ENCODE measurements at regions not wholly inside any gene's neighbourhood (a gene's known extent, or its start where the extent isn't known, plus 50 kb on each side); places are given as distances from the start of the nearest gene placed in this dataset.
"Not testable (repeated sequence)": the region's sequence is repeated elsewhere in the genome, so short reads cannot be mapped to it uniquely, and the experiment has no call there.

DNA sequence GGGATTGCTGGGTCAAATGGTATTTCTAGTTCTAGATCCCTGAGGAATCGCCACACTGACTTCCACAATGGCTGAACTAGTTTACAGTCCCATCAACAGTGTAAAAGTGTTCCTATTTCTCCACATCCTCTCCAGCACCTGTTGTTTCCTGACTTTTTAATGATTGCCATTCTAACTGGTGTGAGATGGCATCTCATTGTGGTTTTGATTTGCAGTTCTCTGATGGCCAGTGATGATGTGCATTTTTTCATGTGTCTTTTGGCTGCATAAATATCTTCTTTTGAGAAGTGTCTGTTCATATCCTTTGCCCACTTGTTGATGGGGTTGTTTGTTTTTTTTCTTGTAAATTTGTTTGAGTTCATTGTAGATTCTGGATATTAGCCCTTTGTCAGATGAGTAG is 220.3 kb downstream of the NPR3 start:
- not testable (repeated sequence) for DNase-seq

DNA sequence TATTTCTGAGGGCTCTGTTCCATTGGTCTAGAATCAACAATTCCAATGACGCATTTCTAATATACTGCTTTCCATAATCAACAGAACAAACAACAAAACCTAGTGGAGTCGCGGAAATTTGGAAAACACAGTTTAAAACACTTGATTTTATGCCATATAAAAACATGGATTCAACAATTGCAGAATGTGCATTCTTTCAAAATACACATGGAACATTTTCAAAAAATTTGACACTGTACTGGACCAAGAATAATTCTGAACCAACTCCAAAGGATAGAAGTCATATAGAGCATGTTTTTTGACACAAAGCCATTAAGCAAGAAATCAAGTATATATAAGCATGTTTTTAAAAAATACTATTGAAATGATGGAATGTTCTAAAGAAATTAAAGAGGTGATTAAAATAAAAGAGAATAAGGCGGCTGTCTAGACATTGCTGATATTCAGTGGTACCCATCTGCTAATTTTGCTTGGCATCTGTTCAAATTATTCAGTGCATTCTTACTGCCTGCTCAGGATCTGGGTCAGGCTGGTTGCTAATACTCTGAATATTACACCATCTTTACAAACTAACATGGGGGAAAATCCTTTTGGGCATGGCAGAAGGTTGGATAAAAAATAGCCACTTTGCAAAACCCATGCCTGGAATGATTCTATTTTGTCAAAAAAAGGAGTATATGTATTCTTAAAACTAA is 221.3 kb downstream of the NPR3 start:
- no peak for DNase-seq

DNA sequence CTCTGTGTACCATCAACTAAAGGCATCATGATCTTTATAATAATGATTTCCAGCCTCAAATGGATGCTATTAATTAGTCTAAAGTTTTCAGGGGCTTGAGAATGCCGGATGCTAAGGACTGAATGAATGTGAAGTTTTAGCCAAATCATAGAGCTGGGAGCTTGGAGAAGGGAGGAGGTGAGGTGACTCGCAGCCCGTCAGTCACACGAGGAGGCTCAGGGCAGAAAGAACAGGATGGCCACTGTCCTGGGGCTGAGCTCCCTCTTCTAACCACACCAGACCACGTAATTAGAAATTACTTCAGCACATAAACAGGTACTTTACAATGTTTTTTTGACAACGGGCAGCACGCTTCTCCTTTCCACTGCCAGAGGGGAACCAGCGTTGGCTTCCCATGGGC is 222.6 kb downstream of the NPR3 start:
- no peak for DNase-seq

DNA sequence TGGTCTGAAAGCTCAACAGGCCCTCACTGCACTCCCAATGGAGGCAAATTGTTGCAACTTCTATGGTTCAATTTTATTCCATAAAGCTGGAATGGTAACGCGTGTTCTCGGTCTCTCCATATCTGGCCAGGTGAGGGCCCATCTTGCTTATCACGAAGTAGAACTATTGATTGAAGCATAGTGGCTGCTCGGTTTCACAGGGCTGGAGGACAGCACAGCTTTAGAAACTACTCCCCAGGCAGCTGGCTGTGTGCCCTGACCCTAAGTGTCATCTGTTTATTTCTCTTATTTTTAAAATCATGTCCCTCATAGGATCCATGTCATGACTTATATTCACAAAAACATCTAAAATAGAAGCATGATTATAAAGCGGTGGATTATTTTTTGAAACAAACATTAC is 223.4 kb downstream of the NPR3 start:
- no peak for DNase-seq

DNA sequence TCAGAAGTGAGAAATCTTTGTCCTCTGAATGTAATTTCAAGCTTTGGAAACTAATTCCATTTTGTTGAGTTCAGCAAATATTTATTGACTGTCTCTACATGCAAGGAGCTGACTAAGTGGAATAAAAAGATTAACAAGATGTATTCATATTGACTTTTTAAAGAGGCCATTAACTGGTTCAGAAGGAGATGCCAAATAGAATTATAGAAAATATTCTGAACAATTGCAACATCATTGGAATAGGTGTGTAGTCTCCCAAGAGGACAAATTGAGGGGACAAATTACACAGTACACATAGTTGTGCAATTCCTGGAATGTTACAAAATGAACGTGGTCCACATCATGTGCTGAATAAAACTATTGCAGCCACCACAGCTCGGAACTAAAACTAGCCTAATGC is 224.2 kb downstream of the NPR3 start:
- no peak for DNase-seq

DNA sequence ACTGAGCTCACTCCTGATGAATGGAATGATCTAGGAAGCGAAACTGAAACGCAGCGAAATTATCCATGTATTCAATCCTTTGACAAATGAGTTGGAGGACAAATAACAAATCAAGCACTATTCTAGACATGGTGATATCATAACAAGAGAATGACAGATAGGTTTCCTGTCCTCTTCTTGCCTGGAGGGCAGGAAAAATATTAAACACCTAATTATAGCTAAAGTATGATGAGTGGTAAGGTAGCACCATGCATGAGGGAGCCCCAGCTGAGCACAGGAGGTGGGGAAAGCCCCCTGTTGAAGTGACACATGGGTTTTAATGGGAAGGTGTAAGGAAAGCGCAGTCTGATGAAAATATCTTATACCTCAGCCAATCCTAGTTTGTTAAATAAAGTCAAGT is 225.2 kb downstream of the NPR3 start:
- DNase-seq = no peak

DNA sequence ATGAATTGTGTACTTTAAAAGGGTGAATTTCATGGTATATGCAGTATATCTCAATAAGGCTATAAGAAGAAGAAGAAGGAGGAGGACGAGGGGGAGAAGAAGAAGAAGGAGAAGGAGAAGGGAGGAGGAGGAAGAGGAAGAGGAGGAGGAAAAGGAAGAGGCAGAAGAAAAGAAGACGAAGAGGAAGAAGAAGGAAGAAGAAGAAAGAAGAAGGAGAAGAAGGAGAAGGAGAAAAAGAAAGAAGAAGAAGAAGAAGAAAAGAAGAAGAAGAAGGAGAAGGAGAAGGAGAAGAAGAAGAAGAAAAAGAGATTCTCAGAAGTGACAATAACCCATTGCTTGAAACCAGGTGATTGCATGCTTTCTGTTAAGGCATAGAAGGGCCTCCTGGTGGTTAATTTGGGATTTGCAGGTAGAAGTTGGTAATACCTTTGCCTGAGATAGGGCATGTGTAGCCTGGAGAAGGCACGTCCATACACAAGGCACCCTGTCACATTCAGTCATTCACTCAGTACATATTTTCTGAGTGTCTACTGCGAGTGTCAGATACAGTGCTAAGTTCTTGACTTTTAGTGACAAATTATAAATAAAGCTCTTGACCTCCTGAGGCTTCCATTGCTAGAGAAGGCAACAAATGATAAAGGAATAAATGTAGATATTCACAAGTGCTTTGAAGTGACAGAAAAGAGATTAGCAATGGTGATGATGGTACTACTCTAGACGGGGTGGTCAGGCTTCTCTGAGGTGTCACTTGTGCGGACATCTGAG is 231.3 kb downstream of the NPR3 start:
- DNase-seq = peak; percentile 55

DNA sequence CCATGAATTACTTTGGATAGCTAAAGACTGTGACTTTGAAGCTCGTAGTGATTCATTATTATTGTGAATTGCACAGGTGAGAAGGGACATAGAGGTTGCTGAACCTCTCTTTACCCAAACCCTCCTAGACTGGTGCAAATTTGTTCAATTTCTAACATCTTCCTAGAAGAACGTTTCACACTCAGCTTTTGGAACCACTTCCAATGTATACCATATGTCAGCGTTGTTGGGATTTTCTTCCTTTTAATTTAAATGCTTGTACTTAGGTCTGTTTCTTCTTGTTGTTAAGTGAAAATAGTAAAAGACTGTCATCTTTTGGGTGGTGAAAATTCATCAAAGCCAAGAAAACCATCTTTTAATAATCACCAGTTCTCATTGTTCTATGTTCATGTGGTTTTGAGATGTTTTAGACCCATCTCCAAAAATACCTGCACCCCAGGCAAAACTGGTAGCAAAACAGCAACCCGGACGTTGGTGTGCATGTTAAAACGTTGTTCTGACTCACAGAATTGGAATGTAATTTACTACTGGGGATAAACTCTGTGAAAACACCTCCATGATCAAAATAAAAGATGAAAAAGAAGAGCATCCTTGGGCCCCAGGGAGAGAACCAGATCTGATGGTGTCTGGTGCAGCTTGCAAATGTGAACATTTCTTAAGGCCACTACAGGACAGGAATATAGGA is 238.3 kb downstream of the NPR3 start:
- DNase-seq = no peak

DNA sequence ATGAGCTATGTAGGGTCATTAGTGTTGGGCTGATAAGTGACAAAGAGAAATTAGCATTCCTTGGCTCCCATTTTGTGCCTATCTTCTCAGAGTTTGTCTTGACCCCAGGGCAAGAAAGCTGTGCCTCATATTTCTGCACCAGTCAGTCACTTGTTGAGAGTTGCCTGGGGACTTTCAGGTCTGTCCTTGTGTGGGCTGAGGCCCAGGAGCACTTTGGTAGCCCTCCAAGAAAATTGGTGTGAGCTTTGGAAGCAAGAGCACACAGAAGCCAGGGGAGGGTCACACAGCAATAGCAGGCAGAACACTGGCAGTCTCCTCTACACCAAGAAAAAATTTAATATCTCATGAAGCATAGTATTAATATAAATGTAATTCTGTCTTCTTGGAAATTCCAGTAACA is 239.9 kb downstream of the NPR3 start:
- no peak for DNase-seq

DNA sequence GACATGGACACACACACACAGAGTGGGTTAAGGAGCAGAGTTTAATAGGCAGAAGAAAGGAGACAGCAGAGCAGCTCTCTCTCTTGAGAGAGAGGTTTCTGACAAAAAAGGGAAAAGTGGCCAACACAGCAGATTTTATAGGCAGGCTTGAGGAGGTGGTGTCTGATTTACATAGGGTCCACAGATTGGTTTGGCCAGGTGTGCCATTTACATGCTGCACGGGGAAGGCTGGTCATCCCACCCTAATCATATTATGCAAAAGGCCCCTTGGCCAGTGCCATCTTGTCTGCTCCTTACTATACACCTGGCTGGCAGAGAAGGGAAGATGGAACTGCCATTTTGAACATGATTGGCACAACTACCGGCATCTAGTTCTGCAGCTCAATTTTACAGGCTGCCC is 240.8 kb downstream of the NPR3 start:
- no peak for DNase-seq

DNA sequence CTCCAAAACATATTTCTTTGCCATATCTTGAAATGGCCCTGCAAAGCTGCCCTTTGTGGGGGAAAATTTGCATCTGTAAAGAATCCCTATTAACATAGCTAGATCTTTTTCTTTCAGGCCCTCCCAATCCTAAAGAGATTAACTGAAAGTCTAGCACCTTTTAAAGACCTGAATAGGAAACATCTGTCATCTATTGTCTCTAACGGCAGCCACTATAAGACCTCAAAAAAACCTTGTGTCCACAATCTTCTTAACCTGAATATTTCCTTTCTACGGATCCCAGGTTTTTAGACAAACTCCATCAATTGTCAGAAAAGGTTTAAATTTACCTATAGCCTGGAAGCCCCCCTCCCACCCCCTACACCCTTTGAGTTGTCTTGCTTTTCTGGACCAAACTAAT is 241.3 kb downstream of the NPR3 start:
- not testable (repeated sequence) for DNase-seq

DNA sequence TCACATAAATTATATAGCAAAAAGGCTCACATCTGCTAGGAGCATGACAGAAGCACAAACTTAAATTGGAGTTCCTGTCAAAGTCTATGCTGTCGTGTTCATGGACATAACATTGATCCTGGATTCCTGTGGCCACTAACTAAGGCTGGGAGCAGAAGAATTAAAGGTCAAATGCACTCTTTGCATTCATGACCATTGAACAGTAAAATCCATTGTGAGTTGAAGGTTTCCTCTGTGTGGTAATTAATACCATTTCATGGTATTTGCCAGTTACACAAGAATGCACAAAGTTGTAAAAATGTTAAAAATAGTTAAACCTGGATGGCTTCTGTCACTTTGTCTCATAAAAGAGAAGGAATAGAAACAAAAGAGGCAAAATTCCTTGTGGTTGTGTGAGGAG is 242.6 kb downstream of the NPR3 start:
- no peak for DNase-seq

DNA sequence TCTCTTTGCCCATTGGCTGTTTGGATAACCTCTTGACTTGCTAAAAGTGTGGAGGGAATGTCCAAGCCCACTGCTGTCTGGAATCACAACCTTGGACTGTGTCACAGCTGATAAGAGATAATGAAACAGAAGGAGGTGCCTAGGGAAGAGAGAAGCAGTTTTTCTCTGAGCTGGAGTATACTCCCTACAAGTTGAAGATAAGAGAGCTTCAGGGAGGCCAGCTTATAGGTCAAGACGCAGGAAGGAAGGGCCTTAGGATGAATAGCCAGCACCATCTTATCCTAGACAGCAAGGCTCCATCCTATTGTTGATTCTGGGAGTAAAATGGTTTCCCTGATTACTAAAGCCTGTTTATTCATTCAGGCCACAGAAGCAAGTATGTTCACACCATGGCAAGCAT is 244.7 kb downstream of the NPR3 start:
- peak; percentile 60 for DNase-seq

DNA sequence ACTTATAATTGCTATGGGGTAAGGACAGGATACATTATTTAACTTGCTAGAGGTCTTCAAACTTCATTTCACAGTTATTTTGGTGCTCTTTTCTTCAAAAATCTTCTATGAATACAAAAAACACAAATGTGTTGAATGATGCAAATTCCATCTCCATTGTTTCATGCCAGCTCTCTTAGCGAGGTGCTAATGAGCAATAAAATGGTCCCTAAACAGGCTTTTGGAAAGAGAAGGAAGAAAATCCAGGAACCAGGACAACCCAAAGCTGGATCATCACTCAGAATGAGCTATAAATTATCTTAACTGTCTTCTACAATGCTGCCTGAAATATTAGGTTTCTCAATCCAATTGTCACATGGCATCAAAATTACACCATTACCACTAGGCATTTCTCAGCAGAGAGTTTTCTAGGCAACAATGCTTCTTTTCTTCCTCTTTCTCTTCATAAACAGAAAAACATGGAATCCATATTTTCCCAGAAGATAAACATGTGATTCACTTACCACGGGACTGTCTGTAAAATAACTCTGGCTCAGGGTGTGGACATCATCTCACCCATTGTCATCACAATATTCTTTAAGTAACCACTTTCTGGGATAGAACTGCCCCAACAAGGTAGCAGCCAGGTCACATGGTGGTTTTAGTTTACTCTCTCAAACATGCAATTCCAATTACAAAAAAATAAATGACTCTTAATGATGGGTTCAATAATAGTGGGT is 249.4 kb downstream of the NPR3 start:
- DNase-seq = no peak

DNA sequence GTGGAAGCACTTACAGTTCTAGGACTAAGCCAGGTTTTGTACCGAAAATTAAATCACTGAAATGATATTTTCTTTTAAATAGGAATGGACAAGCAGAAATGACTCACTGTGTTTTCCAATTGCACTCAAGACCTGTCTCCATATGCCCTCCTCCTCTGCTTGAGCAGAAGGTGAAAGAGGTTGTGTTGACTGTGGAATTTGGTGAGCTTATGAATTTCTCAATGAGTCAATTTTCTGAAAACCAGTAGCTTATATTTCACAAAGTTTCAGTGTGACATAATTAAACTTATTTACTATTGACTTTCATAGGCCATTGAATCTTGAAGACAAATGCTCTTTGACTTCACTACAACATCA is 249.9 kb downstream of the NPR3 start:
- no peak for DNase-seq

DNA sequence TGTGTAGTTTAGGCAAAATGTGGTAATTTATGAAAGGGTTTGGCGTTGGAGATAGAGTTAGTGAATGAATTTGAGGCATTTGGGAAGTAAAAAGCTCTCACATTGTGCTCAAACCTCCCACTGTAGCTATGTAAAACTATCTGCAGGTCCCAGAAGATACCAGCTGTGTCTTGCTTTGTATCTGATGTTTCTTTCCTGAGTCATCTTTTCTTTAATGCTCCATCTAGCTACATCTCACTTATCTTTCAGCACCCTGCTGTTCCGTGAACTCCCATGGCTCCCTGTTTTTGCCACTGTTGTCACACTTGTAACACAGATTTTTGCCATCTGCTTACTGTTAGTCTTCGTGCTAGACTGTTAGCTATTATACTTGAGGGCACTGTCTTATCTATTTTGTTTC is 253.1 kb downstream of the NPR3 start:
- peak; percentile 81 for DNase-seq

DNA sequence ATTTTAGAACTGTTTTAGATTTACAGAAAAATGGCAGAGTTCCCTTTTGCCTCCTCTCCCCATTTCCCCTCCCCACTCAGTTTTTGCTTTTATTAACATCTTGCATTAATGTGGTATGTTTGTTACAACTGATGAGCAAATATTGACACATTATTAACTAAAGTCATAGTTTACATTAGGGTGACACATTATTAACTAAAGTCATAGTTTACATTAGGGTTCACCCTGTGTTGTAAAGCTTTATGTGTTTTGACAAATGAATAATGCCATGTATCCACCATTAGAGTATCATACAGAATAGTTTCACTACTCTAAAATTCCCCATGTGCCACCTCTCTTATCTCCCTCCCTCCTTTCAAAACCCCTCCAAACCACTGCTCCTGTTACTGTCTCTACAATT is 262.5 kb downstream of the NPR3 start:
- DNase-seq = no peak

DNA sequence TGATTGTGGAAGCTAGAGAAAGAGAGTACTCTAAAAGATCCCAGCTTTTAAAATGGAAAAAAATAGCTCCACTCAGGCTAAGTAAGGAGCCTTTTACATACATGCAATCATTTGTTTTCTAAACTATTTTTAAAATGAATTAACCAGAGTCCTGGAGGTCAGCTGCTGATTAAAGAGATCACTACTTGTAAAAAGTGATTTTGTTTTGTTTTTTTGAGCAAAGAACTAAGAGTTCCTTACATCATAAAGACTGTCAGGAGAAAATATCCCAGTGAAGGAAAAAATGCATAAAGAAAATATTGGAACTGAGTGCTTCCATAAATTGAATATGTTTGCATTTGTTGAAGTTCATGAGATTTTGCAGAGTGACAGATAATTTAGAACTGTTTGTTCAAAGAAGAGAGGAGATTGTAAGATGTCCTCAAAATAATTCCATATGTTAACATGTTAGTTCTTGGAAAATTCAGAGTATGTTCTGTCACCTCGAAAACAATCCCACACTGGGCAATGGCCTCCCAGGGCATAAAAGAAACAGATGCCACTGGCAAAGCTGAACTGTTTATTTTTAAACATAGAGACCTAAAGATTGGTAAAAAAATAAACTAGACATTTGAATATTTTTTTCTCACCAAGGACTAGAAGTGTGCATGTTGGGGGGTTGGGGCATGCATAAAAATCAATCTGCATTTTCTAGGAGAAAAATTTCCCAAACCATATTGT is 264.7 kb downstream of the NPR3 start:
- DNase-seq = no peak

DNA sequence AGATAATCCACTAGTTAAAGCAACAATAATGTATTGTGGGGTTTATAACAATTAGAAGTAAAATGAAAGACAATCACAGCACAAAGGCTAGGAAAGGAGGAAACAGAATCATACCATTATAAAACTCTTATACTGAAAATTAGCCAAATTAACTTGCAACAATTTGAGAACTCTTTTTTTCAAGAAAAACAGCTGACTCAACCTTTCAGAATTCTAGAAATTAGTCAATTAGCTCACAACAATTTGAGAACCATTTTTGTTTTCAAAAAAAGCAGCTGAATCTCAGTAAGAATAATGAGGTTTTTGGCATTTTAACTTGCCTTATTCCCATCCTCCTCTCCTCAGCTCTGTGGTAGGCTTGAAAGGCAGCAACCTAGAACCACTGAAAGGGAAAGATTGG is 269.9 kb downstream of the NPR3 start:
- no peak for DNase-seq

DNA sequence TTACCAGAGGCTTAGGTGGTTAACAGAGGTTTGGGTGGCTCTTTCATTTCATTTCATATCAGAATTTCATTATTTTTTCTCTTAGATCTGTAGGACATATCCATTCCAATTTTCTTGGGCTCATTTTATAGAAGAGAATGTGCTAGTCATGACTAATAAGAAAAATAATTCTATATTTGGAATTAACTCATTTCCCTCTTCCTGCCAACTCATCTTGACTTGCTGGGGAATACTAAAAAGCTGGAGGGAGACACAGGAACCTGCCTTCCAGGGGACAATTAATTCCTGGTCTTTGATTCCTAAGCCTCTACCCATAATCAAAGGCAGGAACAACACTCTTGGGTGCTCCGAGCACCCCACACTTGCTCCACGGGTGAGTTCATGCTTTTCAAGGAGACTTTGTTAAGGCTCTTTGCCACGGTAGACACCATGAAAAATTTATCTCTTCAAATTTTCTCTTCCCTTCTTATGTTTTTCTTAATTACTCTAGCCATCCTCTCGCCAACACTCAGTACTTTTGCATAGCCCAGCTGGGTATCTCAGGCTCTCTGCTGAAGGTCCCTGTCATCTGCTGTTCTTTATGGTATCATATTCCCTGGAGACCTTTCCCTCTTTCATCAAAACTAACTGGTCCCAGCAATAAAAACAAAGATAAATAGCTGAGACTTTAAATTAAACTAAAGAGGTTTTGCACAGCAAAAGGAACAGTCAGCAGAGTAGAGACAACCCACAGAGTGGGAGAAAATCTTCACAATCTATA is 273.9 kb downstream of the NPR3 start:
- DNase-seq = no peak

DNA sequence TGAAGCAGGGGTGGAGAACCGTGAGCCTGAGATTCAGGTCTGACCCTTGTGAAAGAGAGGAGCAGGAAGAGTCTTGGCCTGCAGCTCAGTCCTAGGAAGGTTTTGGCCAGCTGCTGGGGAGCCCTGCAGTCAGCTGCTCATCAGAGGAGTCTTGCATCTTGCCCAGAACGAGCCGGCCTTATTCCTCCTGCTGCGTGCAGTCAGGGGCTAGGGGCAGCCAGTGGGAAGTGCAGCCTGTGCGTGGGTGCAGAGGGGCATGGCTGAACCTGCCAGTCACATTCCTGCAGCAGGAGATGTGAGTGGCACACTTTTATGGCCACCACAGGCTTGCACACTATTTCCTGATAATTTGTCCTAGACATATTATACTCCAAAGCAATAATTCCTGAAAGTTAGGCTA is 278.7 kb downstream of the NPR3 start:
- DNase-seq = no peak
